ENCODE measurements at regions not wholly inside any gene's neighbourhood (a gene's known extent, or its start where the extent isn't known, plus 50 kb on each side); places are given as distances from the start of the nearest gene placed in this dataset.

DNA sequence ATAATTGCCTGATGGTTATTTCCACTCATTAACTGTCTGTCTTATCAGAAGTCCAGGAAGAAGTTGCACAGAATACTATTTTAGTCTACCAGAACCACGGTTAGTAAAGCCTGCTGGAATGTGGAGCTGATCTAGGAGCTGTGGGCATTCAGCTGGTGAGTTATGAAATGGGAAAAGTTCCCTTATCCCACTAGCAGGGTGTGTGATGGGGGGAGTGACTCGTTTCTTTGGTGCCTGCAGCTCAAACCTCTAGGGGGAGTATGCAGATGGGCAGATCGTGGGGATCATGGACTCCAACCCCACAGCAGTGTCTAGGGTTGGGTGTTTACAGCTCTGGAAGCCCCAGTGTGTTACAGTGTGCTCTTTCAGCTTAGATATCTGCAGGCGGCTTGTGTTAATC, 305.7 kb upstream of the BOD1L1 start:
- TF ChIP-seq, protein P1, sequence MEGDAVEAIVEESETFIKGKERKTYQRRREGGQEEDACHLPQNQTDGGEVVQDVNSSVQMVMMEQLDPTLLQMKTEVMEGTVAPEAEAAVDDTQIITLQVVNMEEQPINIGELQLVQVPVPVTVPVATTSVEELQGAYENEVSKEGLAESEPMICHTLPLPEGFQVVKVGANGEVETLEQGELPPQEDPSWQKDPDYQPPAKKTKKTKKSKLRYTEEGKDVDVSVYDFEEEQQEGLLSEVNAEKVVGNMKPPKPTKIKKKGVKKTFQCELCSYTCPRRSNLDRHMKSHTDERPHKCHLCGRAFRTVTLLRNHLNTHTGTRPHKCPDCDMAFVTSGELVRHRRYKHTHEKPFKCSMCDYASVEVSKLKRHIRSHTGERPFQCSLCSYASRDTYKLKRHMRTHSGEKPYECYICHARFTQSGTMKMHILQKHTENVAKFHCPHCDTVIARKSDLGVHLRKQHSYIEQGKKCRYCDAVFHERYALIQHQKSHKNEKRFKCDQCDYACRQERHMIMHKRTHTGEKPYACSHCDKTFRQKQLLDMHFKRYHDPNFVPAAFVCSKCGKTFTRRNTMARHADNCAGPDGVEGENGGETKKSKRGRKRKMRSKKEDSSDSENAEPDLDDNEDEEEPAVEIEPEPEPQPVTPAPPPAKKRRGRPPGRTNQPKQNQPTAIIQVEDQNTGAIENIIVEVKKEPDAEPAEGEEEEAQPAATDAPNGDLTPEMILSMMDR (IDR thresholded peaks at IDR 0.05; ENCODE audit: insufficient read depth, low read depth, low read length, missing control alignments), result no peak
- no peak for DNase-seq (ENCODE audit: low read depth)
- H3K4me3 ChIP-seq (ENCODE audit: low read depth, low read length), result no peak overlapping the region

DNA sequence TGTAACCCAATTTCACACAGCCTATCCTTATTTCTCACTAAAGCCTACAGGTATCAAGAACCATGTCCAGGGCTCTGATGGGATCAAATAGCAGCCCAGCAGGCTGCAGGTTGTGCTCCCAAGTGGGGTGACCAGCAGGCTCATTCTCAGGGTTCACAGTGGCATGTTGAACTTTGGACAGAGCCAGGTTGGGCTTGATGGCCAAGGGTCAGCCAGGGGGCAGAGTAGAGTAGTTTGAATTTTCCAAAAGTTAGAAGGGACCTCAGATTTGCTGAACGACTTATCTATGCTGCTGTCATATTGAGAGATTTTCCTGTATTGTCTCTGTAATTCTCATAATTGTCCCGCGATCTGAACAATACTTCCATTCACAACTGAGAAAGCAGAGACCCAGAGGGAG, 310.8 kb upstream of the BOD1L1 start:
- TF ChIP-seq, protein P1 (IDR thresholded peaks at IDR 0.05; ENCODE audit: insufficient read depth, low read depth, low read length, missing control alignments), result no peak
- H3K4me3 ChIP-seq (ENCODE audit: low read depth, low read length), result no peak overlapping the region

DNA sequence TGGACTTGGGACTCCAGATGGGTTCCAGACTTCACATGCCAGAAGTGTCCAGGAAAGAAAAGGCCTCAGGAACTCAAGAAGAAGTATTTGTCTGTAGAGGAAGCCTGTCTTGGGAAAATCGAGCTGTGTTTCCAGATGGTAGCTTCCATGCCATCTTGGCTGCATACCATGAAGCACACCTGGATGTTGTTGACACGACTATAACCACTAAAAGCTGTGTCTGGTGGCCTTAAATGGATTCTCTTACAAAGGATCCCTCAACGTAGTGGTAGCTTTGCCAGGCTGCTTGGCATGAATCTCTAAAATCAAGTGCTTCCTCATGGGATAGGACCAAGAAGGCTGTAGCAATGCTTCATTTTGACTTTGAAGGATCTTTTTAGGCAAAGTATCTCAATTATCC, 313.4 kb upstream of the BOD1L1 start:
- TF ChIP-seq, protein P1 (IDR thresholded peaks at IDR 0.05; ENCODE audit: insufficient read depth, low read depth, low read length, missing control alignments), result no peak
- no peak overlapping the region for H3K4me3 ChIP-seq (ENCODE audit: low read depth, low read length)
- DNase-seq (ENCODE audit: low read depth), result no peak

More for the DNA sequence above, 310.8 kb upstream of the BOD1L1 start:
- no peak for DNase-seq (ENCODE audit: low read depth)

DNA sequence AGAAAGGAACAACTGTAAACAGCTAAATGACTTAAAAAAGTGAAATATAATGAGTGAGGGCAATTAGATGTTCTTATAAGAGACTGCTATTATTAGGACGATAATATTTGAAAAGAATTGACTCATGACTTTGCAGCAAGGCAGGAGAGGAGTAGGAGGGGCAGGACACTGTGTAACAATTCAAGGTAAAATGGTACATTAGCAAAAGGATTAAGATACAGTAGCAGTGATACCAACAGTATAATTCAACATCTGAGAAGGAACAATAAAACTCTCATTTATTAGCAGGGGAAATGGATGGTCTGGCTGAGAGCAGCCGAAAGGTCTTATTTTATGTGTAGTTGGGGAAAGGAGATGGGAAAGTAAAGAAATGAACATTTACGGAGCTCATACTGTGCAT, 315.5 kb upstream of the BOD1L1 start:
- TF ChIP-seq, protein P1 (IDR thresholded peaks at IDR 0.05; ENCODE audit: insufficient read depth, low read depth, low read length, missing control alignments), result no peak
- no peak for DNase-seq (ENCODE audit: low read depth)
- H3K4me3 ChIP-seq (ENCODE audit: low read depth, low read length), result no peak overlapping the region

DNA sequence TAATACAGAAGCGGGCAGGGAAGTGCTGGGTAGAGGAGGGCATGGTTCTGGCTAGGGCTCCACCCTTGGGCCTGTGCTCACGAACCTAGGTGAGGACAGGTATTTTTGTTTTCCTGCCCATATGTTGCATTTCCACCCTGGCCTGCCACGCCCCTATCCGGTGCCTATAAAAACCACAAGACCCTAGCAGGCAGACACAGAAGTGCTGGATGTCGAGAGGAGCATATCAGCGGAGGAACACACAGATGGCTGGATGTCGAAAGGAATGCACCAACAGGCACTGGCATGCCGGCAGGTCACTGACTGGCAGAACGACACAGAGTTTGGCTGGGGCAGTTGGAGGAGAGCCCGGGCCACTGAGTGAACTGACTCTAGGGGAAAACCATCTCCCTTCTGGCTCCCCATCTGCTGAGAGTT, 316.6 kb upstream of the BOD1L1 start:
- no peak overlapping the region for H3K4me3 ChIP-seq (ENCODE audit: low read depth, low read length)
- no peak for DNase-seq (ENCODE audit: low read depth)
- TF ChIP-seq, protein P1 (IDR thresholded peaks at IDR 0.05; ENCODE audit: insufficient read depth, low read depth, low read length, missing control alignments), result no peak

DNA sequence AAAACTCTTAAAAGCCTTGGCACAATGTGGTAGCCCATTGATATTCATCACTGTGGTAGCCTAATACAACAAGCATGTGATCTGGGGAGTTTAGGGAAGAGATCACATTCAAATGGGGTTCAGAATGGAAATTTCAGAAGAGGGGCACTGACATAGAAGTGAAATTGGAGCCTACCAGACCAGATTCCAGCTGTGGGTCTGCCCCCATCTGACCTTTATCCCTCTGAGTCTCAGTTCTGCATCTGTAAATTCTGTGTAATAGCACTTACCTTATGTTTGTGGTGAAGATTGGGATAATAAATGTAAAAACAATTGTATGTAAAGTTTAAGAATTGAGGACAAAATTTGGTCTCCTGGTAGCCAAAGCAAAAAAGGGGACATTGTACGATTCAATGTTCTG, 320.4 kb upstream of the BOD1L1 start:
- no peak for DNase-seq (ENCODE audit: low read depth)
- TF ChIP-seq, protein P1 (IDR thresholded peaks at IDR 0.05; ENCODE audit: insufficient read depth, low read depth, low read length, missing control alignments), result no peak
- H3K4me3 ChIP-seq (ENCODE audit: low read depth, low read length), result no peak overlapping the region

DNA sequence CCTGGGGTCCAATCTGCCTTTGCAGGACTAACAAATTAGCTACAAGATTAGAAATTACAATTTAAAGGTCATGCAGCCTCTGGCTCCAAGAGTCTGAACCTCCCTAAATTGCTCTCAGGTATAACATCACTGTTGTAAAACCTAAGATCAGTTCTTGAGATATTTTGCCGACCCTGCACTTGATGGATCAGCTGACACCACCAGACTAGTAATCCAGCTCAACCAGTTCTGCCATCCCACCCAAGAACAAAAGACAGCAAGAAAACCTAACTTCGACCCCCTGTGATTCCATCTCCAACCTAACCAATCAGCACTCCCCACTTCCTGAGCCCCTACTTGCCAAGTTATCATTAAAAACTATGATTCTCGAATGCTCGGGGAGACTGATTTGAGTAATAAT, 323.0 kb upstream of the BOD1L1 start:
- no peak overlapping the region for H3K4me3 ChIP-seq (ENCODE audit: low read depth, low read length)
- DNase-seq (ENCODE audit: low read depth), result no peak
- TF ChIP-seq, protein P1 (IDR thresholded peaks at IDR 0.05; ENCODE audit: insufficient read depth, low read depth, low read length, missing control alignments), result no peak

Measured in GM12865 (cell line).